Activated T-cell treated with anti-CD3 and anti-CD28 coated beads, Interleukin-2, amount 50 U/mL, for 1 hour (primary cell): ENCODE measurements at regions not wholly inside any gene's neighbourhood (a gene's known extent, or its start where the extent isn't known, plus 50 kb on each side); places are given as distances from the start of the nearest gene placed in this dataset.
A peak's percentile ranks its signal among the peaks of the same experiment; 100 is the strongest.
"Not testable (repeated sequence)": the region's sequence is repeated elsewhere in the genome, so short reads cannot be mapped to it uniquely, and the experiment has no call there.

Experiments
- DNase-seq: peaks from one replicate; pipeline ENCODE4 v3.0.0-alpha.2; 2020

DNA sequence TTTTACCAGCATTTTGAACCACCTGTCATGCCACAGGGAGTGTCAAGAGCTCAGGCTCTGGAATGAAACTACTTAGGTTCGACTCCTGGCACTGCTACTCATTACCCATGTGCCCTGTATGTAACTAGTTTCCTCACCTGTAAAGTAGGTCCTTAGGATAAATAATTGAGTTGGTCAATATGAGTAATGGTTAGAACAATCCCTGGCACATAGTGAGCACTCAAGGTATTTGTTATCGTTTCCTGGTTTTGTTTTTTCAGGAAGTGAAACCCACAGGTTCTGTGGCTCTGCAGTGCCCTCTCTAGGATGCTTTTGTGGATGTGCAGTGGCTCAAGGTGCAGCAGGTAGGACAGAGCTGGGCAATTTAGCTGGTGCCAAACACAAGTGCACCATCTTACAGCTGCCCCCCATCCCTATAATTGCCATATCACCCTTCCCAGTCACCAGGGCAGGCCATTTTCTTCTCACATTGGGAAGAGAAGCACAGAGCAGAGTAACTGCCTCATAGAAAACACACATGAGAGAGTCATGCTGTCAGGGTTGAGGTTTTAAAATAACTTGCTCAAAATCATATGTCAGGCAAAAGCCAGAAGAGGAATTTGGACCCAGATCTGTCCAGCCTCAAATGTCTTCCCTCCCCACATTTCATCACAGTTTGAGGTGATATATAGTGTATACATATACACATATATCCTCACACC lies 297.5 kb downstream of the RPAP3 start:
- DNase-seq = no peak

DNA sequence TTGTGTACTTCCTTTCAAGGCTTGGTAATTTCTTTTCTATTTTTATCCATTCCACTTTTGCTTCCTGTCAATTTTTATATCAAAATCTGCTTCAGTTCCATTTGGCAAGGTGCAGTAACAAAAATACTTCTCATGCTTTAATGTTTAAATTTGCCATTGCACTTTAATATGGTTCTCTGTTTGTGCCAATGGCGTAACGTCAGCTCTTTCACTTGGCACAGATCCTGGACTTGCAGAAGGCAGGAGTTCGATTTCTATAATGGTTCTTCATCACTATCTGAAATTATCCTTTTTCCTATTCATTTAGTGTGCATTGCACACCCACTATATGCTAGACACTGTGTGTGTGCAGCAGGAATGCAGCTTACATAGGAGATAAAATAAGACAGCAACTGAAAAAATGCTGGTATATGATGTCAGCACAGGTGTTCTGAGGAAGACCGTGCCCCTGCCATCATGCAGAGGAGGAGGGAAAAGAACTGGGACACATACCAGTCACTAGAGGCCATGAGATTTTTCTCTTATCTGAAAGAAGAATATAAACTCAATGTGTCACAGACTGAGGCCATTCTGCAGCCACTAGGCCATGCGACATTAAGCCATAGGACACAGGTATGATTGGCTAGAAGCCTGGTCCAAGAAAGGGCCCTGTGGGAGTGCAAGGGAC lies 298.2 kb downstream of the RPAP3 start:
- no peak for DNase-seq

DNA sequence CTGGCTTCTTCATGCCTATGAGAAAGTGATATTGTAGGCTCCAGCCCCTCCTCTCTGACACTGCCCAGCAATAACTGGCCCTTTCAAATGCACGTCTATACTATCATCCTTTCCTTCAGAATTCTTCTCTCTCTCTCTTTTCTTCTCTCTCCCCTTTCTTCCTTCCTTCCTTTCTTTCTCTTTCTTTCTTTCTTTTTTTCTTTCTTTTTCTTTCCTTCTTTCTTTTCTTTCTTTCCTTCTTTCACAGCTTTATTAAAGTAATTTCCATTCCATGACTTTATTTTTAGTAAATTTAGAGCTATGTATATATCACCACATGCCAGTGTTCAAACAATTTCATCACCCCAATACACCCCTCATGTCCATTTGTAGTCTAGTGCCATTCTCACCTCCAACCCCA lies 302.1 kb downstream of the RPAP3 start:
- no peak for DNase-seq

DNA sequence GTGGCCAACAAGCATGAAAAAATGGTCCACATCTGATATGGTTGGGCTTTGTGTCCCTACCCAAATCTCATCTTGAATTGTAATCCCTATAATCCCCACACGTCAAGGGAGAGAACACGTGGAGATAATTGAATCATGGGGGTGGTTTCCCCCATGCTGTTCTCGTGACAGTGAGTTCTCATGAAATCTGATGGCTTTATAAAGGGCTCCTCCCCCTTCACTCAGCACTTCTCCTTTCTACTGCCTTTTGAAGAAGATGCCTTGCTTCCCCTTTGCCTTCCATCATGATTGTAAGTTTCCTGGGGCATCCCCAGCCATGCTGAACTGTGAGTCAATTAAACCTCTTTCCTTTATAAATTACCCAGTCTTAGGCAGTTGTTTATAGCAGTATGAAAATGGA lies 304.6 kb downstream of the RPAP3 start:
- DNase-seq = not testable (repeated sequence)

DNA sequence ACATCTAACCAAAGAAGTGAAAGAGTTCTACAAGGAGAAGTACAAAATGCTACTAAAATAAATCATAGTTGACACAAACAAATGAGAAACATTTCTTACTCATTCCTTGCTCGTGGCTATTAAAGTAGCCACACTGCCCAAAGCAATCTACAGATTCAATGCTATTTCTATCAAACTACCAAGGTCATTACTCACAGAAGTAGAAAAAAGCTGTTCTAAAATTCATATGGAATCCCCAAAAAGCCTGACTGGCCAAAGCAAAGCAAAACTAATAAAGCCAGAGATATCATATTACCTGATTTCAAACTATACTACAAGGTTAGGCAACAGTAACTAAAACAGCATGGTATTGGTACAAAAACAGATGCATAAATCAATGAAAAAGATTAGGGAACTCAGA lies 305.6 kb downstream of the RPAP3 start:
- no peak for DNase-seq

DNA sequence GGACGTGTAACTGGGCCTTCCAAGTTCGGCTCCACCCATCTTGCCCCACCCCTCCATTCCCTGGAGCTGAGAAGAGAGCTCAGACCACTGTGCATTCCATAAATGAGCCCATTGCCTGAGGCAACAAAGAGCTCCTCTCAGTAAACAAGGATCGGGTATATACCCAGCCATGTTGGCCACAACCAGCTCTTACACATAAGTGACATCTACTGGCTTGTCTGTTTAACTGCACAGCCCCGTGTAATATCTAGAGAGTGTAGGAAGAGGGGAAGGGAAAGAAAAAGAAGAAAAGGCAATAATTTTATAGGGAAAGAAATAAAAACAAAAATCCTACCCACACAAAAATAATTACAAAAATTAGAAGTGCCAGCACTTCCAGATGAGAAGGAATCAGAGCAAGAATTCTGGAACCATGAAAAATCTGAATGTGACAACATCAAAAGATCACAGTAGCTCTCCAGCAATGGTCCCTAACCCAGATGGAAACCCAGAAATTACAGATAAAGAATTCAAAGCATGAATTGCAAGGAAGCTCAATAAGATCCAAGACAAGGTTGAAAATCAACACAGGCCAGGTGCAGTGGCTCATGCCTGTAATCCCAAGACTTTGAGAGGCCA lies 308.1 kb downstream of the RPAP3 start:
- peak; percentile 44 for DNase-seq

DNA sequence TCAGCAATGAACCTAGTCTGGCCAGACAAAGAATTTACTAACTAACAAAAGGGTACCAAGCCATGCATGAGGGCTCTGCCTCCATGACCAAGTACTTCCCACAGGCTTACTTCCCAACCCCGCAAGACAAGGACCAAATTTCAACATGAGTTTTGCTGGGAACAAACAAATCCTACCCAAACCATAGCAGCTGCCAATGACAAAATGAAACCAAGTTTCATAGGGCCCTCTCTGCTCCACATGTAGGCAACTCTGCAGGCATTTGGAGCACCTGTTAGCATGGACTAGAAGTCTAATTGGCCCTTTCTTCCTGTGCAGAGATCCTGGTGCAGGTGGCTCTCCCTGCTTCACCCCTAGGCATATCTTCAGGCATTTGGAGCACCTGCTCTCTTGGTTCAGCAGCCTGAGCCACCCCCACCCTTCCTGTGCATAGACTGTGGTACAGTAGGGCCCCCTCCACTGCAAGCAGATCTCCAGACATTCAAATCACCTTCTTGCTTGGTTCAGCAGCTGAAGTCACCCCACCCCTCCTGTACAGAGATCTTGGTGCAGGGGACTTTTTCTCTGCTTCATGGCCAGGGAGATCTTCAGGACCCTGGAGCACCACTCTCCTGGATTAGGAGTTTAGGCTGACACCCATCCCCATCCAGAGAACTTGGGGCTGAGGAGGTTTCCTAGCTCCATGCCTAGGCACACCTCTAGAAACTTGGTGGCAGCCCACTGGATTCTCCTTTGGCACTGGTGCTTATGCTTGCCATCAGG lies 308.7 kb downstream of the RPAP3 start:
- DNase-seq = no peak

DNA sequence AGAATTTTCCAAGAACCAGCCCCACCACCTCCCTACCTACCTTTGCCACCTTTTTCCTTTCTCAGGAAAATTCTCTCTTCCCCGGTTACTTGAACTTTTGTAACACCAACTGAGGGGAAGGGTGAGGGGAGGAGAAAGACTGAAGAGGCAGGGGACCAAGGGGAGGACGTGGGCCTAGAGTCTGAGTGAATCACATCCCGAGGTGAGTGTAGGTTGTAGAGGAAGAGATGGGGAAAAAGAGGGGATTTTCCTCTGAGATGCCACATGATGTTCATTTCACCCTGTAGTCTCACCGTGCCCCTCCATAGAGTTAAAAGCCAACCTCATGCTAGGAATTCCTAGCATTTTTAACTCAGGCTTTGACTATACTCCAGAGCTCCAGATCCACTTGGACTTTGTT lies 311.8 kb downstream of the RPAP3 start:
- no peak for DNase-seq

DNA sequence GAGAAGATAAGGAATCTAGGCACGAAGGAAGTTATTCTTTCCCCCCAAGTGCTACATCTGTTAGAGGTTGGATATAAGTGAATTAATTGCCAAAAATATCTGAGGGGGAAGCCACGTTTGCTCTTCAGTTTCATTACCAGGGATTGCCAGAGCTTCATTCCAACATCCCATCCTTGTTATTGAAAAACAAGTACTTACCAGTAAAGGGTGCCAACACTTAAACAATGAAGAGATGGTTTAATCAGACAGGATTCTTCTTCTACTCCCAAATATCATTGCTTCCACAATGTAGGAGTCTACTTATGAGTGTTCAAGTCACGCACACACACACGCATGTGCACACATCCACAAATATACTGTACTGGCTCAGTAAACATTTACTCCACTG lies 312.4 kb downstream of the RPAP3 start:
- no peak for DNase-seq

DNA sequence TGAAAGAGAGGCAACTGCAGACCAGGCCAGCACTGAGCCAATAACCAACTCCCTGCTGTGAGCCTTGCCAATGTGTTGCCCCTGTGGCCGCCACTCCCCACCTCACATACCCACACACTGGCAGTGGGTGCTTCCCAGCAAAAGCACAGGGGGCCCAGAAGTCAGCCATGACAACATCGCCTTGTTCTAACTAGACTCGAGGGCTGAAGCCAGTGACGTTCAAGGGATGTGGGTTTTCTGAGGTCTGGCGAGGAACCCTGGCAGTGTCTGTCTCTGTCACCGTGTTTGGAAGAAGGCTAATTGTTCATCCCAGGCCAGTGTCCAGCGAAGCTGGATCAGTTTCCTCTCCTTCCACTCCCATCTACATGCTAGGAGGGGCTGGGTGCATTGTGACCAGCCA lies 311.8 kb upstream of the AMIGO2 start:
- peak; percentile 60 for DNase-seq

DNA sequence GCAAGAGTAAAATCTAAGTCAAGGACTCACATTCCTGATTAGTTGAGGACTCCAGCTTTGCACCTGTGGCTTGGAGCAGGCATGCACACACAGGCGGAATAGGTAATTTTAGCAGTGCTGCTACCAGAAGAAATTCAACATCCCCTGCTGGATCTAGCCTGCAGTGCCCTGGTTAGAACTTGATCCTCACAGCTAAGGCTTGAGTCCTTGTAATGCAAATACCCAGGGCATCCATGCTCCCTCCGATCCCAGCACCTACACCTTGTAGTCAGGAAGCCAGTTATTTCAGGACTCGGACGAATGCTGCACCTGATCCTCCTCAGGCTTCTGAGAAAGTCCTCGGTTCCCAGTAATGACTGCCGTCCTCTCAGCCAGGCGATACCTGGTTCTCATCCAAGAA lies 309.0 kb upstream of the AMIGO2 start:
- no peak for DNase-seq

DNA sequence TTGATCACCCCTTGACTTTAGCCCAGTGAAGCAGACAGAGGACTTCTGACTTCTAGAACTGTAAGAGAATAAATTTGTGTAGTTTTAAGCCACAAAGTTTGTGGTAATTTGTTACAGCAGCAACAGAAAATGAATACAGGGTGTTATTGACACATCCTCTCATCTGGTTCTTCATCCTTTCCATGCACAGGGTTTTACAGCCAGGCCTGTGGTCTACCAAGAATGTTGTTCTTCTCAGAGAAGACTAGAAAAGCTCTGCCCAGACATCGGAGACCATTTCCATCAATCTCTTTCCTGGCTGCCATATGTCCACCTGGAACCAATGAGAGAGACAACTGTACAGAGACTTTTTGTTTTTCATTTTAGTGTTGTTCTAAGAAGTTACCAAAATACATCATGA lies 308.2 kb upstream of the AMIGO2 start:
- no peak for DNase-seq

DNA sequence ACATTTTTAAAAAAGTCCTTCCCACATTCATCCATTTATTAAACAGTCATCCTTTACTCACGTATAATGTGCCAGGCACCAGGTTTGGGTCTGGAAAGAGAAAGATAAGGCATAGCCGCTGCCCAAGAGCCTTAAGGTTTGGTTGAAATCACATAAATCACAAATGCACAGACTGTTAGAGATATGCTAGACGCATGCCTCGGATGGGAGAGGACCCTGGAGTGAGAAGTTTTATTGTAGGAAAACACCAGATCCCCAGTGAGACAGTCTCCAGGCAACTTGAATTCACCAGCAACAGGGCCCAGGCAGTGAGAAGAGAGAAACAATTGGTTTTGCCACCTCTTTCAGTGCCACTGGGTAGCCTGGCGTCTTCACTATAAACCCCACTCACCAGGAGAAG lies 305.9 kb upstream of the AMIGO2 start:
- DNase-seq = no peak

DNA sequence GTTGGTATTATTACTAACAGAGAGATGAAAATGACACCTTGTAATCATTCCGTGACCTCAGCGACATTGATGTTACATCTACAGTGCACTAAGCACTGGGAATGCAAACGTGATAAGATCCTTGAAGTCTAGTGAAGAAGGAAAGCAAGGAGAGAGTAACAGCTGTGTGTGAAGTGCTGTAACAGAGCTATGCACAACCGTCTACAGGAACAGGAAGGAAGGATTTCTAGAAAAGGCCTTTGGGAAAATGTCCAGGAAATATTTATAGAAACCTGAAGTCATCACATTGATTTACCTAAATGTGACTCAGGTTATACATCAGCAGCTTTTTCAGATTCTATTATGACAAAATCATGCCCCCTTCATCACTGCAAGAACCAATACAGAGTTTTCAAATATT lies 304.2 kb upstream of the AMIGO2 start:
- no peak for DNase-seq

DNA sequence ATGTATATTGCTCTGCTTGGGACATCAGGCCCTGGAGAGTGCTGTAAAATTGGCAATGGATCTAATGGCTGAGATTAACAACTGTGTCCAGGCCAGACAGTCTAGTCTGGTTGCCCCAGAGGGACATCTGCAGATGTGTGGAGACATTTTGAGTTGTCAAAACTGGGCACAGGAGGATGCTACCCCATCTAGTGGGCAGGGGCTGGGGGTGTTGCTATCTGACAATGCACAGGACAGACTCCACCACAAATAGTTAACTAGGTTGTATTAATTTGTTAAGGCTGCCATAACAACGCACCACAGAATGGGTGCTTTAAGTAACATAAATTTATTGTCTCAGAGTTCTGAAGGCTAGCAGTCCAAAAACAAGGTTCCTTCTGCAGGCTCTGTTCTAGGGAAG lies 302.5 kb upstream of the AMIGO2 start:
- no peak for DNase-seq

DNA sequence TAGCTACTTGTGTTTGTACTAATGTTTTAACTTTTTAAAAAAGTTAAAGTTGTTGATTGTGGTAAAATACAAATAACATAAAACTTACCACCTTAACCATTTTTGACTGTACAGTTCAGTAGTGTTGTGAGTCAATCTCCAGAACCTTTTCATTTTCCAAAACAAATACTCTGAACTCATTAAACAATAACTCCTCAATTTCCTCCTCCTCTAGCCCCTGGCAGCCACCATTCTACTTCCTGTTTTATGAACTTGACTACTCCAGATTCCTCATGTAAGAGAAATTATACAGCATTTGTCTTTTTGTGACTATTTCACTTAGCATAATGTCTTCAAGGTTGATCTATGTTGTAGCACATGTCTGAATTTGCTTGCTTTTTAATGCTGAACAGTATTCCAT lies 299.1 kb upstream of the AMIGO2 start:
- no peak for DNase-seq

DNA sequence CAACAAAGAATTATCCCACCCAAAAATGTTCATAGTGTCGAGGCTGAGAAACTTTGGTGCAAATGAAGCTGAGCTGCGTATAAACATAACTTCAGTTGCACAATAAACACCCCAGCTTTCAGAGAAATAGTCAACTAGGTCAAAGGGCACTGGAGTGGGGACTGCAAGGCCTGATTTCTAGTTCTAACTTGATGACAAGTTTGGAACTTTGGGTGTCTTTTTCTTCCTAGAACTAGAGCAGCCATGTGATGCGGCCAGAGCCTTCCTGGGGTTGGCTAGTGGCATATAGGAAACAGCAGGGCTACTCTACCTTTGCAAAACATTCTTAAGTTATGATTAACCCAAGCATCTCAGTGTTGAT lies 298.4 kb upstream of the AMIGO2 start:
- no peak for DNase-seq

DNA sequence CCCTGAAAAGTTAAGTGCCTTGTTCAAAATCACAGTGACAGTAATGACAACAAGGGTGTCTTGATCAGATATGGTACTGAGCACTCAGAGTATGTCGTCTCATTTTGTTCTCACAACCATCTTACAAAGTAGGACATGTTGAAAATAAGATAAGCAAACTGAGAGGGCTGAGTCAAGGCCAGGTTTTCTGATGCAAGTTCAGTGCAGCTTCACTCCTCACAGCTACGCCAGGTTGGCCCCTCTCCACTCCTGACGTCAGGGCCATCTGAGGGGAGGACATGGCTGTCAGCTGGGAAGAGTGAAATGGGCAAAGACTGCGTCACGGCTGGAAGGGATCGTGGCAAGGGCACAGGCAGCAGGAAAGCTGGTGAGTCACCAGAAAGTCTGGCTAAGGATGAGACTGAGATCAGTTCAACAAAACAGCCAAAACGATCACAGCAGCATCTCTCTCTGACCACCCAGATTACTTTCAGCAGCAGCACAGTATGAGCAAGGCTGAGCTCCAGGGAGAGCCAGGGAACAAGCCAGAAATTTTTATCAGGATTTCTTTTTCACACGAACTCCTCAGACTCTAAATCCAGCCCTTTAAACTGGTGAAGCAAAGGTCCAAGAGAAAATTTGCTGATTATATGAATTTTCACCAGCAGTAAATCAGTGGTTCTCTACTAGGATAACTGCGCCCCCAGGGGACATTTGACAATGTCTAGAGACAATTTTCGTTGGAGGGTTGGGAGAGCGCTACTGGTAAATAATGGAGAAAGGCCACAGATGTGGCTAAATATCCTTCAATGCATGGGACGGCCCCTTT lies 297.9 kb upstream of the AMIGO2 start:
- DNase-seq = no peak

DNA sequence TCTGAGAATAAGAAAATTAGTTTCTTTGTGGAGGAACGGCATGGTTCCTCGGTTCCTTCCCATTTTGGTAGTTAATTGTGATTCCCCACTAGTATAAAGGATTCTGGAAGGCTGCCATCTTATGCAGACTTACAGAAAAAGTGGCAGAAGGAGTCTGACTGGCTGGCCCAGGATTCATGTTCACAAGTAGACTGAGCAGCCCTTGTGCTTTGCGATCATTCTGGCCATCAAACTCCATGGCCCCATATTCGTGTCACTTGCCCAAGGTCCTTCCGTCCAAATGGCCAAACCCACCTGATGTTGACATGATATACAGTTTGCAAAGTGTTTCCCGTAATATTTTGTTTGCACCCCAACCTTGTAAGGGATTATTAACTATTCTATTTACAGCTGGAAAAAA lies 297.2 kb upstream of the AMIGO2 start:
- no peak for DNase-seq

DNA sequence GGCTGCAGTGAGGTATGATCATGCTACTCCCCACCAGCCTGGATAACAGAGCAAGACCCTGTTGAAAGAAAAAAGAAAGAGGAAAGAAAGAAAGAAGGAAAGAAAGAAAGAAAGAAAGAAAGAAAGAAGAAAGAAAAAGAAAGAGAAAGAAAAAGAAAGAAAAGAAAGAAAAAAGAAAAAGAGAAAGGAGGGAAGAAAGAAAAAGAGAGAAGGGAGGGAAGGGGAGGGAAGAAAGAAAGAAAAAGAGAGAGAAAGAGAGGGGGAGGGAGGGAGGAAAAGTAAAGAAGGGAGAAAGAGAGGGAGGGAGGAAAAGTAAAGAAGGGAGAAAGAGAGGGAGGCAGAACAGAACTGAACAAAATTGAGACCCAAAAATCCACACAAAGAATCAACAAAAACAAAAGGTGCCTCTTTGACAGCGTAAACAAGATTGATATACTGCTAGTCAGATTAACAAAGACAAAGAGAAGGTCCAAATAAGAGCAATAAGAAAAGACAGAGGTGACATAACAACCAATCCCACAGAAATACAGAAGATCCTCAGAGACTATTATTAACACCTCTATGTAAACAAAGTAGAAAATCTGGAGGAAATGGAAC lies 293.9 kb upstream of the AMIGO2 start:
- DNase-seq = no peak

DNA sequence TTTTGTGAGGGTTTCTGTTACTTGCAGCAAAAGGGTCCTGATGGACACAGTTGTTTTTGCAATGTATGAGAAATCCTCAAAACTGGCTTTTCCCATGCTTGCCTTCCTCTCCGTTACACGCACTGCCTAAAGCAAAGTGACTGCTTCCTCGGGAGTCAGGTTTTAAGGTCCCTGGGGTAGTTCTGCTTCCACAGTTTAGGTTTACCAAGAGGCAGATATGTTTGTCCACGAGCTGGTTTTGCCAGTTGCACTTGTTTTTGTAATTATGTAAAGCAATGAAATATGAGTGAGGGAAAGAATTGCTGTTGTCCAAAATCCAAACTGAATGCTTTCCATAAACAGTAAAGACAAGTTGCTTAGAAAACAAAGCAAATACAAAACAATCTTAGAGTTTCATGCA lies 290.7 kb upstream of the AMIGO2 start:
- DNase-seq = no peak

DNA sequence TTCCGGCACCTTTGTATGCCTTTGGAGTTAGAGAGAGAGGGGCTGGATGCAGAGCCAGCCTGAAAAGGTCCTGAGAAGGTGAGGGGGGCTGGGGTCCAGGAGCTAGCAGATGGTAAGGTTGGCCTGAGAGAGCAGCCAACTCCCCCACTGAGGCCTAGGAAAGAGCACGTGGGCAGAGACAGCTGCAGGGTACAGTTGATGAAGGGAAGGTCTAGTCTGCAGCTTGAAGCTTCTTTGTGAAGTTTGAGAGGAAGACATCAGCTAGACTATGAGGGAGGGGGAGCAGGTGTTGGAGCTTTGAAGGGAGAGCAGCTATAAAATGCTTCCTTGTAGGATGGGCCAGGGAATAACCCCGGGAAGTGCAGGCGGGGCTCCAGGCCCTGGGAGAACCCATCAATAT lies 289.3 kb upstream of the AMIGO2 start:
- no peak for DNase-seq
